SK-N-SH treated with all-trans-retinoic acid at 6 μM for 48 hours (cell line): ENCODE measurements at regions not wholly inside any gene's neighbourhood (a gene's known extent, or its start where the extent isn't known, plus 50 kb on each side); places are given as distances from the start of the nearest gene placed in this dataset.

Experiments
- ATAC-seq: fragments of 200-7000 bp; cut with Tn5 transposase; 3 replicates; pipeline ENCODE4 v1.9.1; 2020; ENCODE audit warnings: mild to moderate bottlenecking, moderate library complexity
- ARNTL ChIP-seq: fragments of 450-650 bp; formaldehyde crosslinking; IDR thresholded peaks from 2 replicates; pipeline ENCODE4 v1.5.0; 2020; ENCODE audit warnings: low read depth, mild to moderate bottlenecking, moderate library complexity, borderline replicate concordance
- BACH2 ChIP-seq: fragments of 250-450 bp; sonication (Bioruptor Pico); IDR thresholded peaks from 2 replicates; pipeline ENCODE4 v1.9.0; 2021; ENCODE audit warnings: mild to moderate bottlenecking, borderline replicate concordance
- CSDC2 ChIP-seq: fragments of 250-450 bp; sonication (Bioruptor Pico); IDR thresholded peaks from 2 replicates; pipeline ENCODE4 v1.5.0; 2020; ENCODE audit warnings: mild to moderate bottlenecking, moderate library complexity
- CSRNP3 ChIP-seq: fragments of 250-450 bp; sonication (Bioruptor Pico); IDR thresholded peaks from 2 replicates; pipeline ENCODE4 v1.5.1; 2021; ENCODE audit warnings: mild to moderate bottlenecking, moderate library complexity
- ESRRG ChIP-seq: fragments of 250-450 bp; sonication (Bioruptor Pico); IDR thresholded peaks from 2 replicates; pipeline ENCODE4 v1.6.1; 2021; ENCODE audit warnings: mild to moderate bottlenecking
- ISL1 ChIP-seq: fragments of 250-450 bp; sonication (Bioruptor Pico); IDR thresholded peaks from 2 replicates; pipeline ENCODE4 v2.1.2; 2022; ENCODE audit warnings: mild to moderate bottlenecking, moderate library complexity
- OSR1 ChIP-seq: fragments of 250-450 bp; sonication (Bioruptor Pico); IDR thresholded peaks from 2 replicates; pipeline ENCODE4 v1.8.0; 2022; ENCODE audit warnings: moderate library complexity, mild to moderate bottlenecking, inconsistent platforms
- RARB ChIP-seq: fragments of 250-450 bp; sonication (Bioruptor Pico); IDR thresholded peaks from 2 replicates; pipeline ENCODE4 v1.8.0; 2021; ENCODE audit warnings: mild to moderate bottlenecking, moderate library complexity
- SNAI2 ChIP-seq: fragments of 250-450 bp; sonication (Bioruptor Pico); IDR thresholded peaks from 2 replicates; pipeline ENCODE4 v1.5.0; 2020; ENCODE audit warnings: mild to moderate bottlenecking, moderate library complexity
- TOX ChIP-seq: fragments of 250-450 bp; sonication (Bioruptor Pico); IDR thresholded peaks from 2 replicates; pipeline ENCODE4 v1.8.0; 2021; ENCODE audit warnings: mild to moderate bottlenecking, moderate library complexity, borderline replicate concordance
- ZC3H10 ChIP-seq: fragments of 250-450 bp; sonication (Bioruptor Pico); IDR thresholded peaks from 2 replicates; pipeline ENCODE4 v1.5.1; 2021; ENCODE audit warnings: mild to moderate bottlenecking, moderate library complexity
- ZFP30 ChIP-seq: fragments of 450-650 bp; formaldehyde crosslinking; IDR thresholded peaks from 2 replicates; pipeline ENCODE4 v1.5.0; 2022; ENCODE audit warnings: mild to moderate bottlenecking, moderate library complexity
- ZNF565 ChIP-seq: fragments of 450-650 bp; formaldehyde crosslinking; conservative IDR thresholded peaks from 2 replicates; pipeline ENCODE4 v1.5.0; 2020; ENCODE audit warnings: low read depth, mild to moderate bottlenecking, moderate library complexity
- ZNF70 ChIP-seq: fragments of 450-650 bp; formaldehyde crosslinking; IDR thresholded peaks from 2 replicates; pipeline ENCODE4 v1.5.0; 2020; ENCODE audit warnings: mild to moderate bottlenecking, moderate library complexity
- TF ChIP-seq, protein P1 (sequence below): fragments of 250-450 bp; sonication (Bioruptor Pico); IDR thresholded peaks from 2 replicates; pipeline ENCODE4 v1.5.0; 2020; ENCODE audit warnings: mild to moderate bottlenecking, moderate library complexity
- TF ChIP-seq, protein P2 (sequence below): fragments of 250-450 bp; sonication (Bioruptor Pico); IDR thresholded peaks from 2 replicates; pipeline ENCODE4 v1.5.1; 2020; ENCODE audit warnings: low read depth, mild to moderate bottlenecking, moderate library complexity
- TF ChIP-seq, protein P3 (sequence below): fragments of 250-450 bp; sonication (Bioruptor Pico); IDR thresholded peaks from 2 replicates; pipeline ENCODE4 v1.8.0; 2020; ENCODE audit warnings: mild to moderate bottlenecking, moderate library complexity, borderline replicate concordance
- TF ChIP-seq, protein P4 (sequence below): fragments of 250-450 bp; sonication (Bioruptor Pico); IDR thresholded peaks from 2 replicates; pipeline ENCODE4 v1.8.0; 2021; ENCODE audit warnings: low read depth, mild to moderate bottlenecking, moderate library complexity, borderline replicate concordance

GRCh38 chr16:87182759-87183158 is 134.4 kb downstream of the C16orf95 start:
- ATAC-seq, result no peak
- no peak for TF ChIP-seq ESRRG (CRISPR knock-in tag)
- no peak for TF ChIP-seq CSRNP3
- no peak for TF ChIP-seq ZFP30 (CRISPR knock-in tag)
- TF ChIP-seq SNAI2 (CRISPR knock-in tag), result no peak
- TF ChIP-seq, protein P1, sequence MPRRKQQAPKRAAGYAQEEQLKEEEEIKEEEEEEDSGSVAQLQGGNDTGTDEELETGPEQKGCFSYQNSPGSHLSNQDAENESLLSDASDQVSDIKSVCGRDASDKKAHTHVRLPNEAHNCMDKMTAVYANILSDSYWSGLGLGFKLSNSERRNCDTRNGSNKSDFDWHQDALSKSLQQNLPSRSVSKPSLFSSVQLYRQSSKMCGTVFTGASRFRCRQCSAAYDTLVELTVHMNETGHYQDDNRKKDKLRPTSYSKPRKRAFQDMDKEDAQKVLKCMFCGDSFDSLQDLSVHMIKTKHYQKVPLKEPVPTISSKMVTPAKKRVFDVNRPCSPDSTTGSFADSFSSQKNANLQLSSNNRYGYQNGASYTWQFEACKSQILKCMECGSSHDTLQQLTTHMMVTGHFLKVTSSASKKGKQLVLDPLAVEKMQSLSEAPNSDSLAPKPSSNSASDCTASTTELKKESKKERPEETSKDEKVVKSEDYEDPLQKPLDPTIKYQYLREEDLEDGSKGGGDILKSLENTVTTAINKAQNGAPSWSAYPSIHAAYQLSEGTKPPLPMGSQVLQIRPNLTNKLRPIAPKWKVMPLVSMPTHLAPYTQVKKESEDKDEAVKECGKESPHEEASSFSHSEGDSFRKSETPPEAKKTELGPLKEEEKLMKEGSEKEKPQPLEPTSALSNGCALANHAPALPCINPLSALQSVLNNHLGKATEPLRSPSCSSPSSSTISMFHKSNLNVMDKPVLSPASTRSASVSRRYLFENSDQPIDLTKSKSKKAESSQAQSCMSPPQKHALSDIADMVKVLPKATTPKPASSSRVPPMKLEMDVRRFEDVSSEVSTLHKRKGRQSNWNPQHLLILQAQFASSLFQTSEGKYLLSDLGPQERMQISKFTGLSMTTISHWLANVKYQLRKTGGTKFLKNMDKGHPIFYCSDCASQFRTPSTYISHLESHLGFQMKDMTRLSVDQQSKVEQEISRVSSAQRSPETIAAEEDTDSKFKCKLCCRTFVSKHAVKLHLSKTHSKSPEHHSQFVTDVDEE (CRISPR knock-in tag), result no peak
- TF ChIP-seq CSDC2, result no peak

GRCh38 chr16:87183647-87184046 is 133.5 kb downstream of the C16orf95 start:
- TF ChIP-seq CSRNP3, result no peak
- no peak for TF ChIP-seq ARNTL (CRISPR knock-in tag)
- TF ChIP-seq ESRRG (CRISPR knock-in tag), result no peak
- no peak for TF ChIP-seq CSDC2
- no peak for TF ChIP-seq OSR1 (CRISPR knock-in tag)
- TF ChIP-seq, protein P2, sequence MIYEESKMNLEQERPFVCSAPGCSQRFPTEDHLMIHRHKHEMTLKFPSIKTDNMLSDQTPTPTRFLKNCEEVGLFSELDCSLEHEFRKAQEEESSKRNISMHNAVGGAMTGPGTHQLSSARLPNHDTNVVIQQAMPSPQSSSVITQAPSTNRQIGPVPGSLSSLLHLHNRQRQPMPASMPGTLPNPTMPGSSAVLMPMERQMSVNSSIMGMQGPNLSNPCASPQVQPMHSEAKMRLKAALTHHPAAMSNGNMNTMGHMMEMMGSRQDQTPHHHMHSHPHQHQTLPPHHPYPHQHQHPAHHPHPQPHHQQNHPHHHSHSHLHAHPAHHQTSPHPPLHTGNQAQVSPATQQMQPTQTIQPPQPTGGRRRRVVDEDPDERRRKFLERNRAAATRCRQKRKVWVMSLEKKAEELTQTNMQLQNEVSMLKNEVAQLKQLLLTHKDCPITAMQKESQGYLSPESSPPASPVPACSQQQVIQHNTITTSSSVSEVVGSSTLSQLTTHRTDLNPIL (CRISPR knock-in tag), result no peak
- no peak for TF ChIP-seq ZNF565 (CRISPR knock-in tag)
- TF ChIP-seq ZC3H10 (CRISPR knock-in tag), result no peak
- no peak for TF ChIP-seq RARB (CRISPR knock-in tag)
- no peak for TF ChIP-seq TOX (CRISPR knock-in tag)
- TF ChIP-seq, all 23 proteins: peak for 0
- no peak for ATAC-seq

DNA sequence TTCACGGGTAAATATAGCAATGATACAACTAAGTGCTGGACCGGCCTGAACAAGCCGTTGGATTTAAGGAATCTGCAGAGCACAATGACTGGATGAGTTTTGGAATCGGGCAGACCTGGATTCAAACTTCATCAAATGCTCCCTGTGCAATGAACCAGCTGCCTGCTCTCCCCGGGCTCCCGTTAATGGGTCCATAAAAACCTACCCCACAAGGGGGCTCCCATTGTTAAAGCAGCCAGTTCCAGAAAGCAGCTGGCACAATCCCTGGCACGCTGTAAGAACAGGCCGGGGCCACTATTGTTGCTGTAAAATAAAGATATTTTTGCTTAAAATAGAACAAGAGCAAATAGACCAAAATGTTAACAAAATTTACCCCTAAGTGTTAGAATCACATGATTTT is 131.9 kb downstream of the C16orf95 start:
- TF ChIP-seq ESRRG (CRISPR knock-in tag), result no peak
- TF ChIP-seq, protein P3, sequence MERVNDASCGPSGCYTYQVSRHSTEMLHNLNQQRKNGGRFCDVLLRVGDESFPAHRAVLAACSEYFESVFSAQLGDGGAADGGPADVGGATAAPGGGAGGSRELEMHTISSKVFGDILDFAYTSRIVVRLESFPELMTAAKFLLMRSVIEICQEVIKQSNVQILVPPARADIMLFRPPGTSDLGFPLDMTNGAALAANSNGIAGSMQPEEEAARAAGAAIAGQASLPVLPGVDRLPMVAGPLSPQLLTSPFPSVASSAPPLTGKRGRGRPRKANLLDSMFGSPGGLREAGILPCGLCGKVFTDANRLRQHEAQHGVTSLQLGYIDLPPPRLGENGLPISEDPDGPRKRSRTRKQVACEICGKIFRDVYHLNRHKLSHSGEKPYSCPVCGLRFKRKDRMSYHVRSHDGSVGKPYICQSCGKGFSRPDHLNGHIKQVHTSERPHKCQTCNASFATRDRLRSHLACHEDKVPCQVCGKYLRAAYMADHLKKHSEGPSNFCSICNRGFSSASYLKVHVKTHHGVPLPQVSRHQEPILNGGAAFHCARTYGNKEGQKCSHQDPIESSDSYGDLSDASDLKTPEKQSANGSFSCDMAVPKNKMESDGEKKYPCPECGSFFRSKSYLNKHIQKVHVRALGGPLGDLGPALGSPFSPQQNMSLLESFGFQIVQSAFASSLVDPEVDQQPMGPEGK (CRISPR knock-in tag), result no peak
- no peak for TF ChIP-seq ARNTL (CRISPR knock-in tag)
- ATAC-seq, result no peak

GRCh38 chr16:87185983-87186382 is 131.2 kb downstream of the C16orf95 start:
- TF ChIP-seq BACH2 (CRISPR knock-in tag) (no peak), SNAI2 (CRISPR knock-in tag) (no peak), ZNF70 (no peak), RARB (CRISPR knock-in tag) (no peak), ISL1 (CRISPR knock-in tag) (no peak), CSDC2 (no peak), ZC3H10 (CRISPR knock-in tag) (no peak), OSR1 (CRISPR knock-in tag) (no peak), TOX (CRISPR knock-in tag) (no peak)
- TF ChIP-seq, protein P1 (CRISPR knock-in tag), result no peak
- TF ChIP-seq, protein P4, sequence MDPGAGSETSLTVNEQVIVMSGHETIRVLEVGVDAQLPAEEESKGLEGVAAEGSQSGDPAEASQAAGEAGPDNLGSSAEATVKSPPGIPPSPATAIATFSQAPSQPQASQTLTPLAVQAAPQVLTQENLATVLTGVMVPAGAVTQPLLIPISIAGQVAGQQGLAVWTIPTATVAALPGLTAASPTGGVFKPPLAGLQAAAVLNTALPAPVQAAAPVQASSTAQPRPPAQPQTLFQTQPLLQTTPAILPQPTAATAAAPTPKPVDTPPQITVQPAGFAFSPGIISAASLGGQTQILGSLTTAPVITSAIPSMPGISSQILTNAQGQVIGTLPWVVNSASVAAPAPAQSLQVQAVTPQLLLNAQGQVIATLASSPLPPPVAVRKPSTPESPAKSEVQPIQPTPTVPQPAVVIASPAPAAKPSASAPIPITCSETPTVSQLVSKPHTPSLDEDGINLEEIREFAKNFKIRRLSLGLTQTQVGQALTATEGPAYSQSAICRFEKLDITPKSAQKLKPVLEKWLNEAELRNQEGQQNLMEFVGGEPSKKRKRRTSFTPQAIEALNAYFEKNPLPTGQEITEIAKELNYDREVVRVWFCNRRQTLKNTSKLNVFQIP, result no peak
- ATAC-seq, result no peak
